Fibroblast of lung (primary cell): ENCODE measurements at regions not wholly inside any gene's neighbourhood (a gene's known extent, or its start where the extent isn't known, plus 50 kb on each side); places are given as distances from the start of the nearest gene placed in this dataset.

Experiments
- DNase-seq, 2 donors: peaks; one replicate each; pipeline versions ENCODE4 v3.0.0 to v3.0.0-alpha.2; 2010; ENCODE audit warnings: low read depth in 2 of 2
- H2AFZ ChIP-seq: 2 replicates; pipeline ENCODE4 v1.5.1; 2012; ENCODE audit warnings: low read length, control low read depth, inconsistent platforms
- H3K27ac ChIP-seq: 2 replicates; pipeline ENCODE4 v1.5.1; 2011; ENCODE audit warnings: low read length, control low read depth; ENCODE audit not compliant: insufficient read depth
- H3K27me3 ChIP-seq: 2 replicates; pipeline ENCODE4 v1.5.1; 2011; ENCODE audit warnings: mild to moderate bottlenecking, low read length; ENCODE audit not compliant: control insufficient read depth, insufficient read depth
- H3K36me3 ChIP-seq: 2 replicates; pipeline ENCODE4 v1.5.1; 2011; ENCODE audit warnings: low read length; ENCODE audit not compliant: control insufficient read depth, insufficient read depth
- H3K4me1 ChIP-seq: 2 replicates; pipeline ENCODE4 v1.5.1; 2011; ENCODE audit warnings: low read length; ENCODE audit not compliant: control insufficient read depth, insufficient read depth; ENCODE audit errors: extremely low read depth
- H3K4me2 ChIP-seq: 2 replicates; pipeline ENCODE4 v1.5.1; 2011; ENCODE audit warnings: low read length, control low read depth; ENCODE audit not compliant: insufficient read depth; ENCODE audit errors: extremely low read depth
- H3K4me3 ChIP-seq, 4 experiments: fragments of 200-600 bp in 1 of 4; sonication (generic) in 1 of 4; replicated peaks in 1 of 4; 2 replicates each; pipeline ENCODE4 v1.5.1; 2011 to 2016; ENCODE audit warnings: low read length in 4 of 4, low read depth in 3 of 4, mild to moderate bottlenecking in 3 of 4, control low read depth in 2 of 4, inconsistent platforms in 1 of 4, mixed read lengths in 1 of 4; ENCODE audit not compliant: insufficient read depth in 1 of 4; ENCODE audit errors: control extremely low read depth in 1 of 4
- H3K79me2 ChIP-seq: 2 replicates; pipeline ENCODE4 v1.5.1; 2012; ENCODE audit warnings: mild to moderate bottlenecking, low read length, inconsistent platforms; ENCODE audit not compliant: control insufficient read depth, insufficient read depth
- H3K9ac ChIP-seq: 2 replicates; pipeline ENCODE4 v1.5.1; 2011; ENCODE audit warnings: mild to moderate bottlenecking, low read length, control low read depth; ENCODE audit not compliant: insufficient read depth
- H3K9me3 ChIP-seq: 2 replicates; pipeline ENCODE4 v1.5.1; 2012; ENCODE audit warnings: low read depth, low read length; ENCODE audit not compliant: control insufficient read depth, insufficient read depth
- H4K20me1 ChIP-seq: 2 replicates; pipeline ENCODE4 v1.5.1; 2011; ENCODE audit warnings: low read length; ENCODE audit not compliant: control insufficient read depth, insufficient read depth; ENCODE audit errors: extremely low read depth
- CTCF ChIP-seq, 2 donors: IDR thresholded peaks in 1 of 2; conservative IDR thresholded peaks in 1 of 2; 1 replicate in 1 of 2; 2 replicates in 1 of 2; pipeline ENCODE4 v1.5.1; 2011 to 2012; ENCODE audit warnings: low read length in 2 of 2, control low read depth in 1 of 2, inconsistent platforms in 1 of 2, low read depth in 1 of 2, mild to moderate bottlenecking in 1 of 2
- EZH2 ChIP-seq: IDR thresholded peaks from 2 replicates; pipeline ENCODE4 v1.5.1; 2012; ENCODE audit warnings: low read length, control low read depth, mild to moderate bottlenecking; ENCODE audit errors: missing control alignments

GRCh38 chr3:126267169-126267975 is 87.0 kb upstream of the ALDH1L1 start:
- Histone ChIP-seq H3K9ac (peak overlapping the region; percentile 69), H3K36me3 (no peaks in the 10 kb centered on the region), H2AFZ (peak overlapping the region; percentile 55), H4K20me1 (no peaks in the 10 kb centered on the region), H3K27ac (peak overlapping the region; percentile 78), H3K4me3 (peak overlapping the region in 3 of 4 experiments; percentile 26 to 50 (median 29)), H3K4me1 (peaks cover 14% of the 10 kb centered on the region), H3K9me3 (no peaks in the 10 kb centered on the region), H3K27me3 (no peaks in the 10 kb centered on the region), H3K4me2 (peak overlapping the region; percentile 59), H3K79me2 (no peaks in the 10 kb centered on the region)
- TF ChIP-seq CTCF (conservative IDR thresholded peaks at IDR 0.05 in 1 of 2, IDR thresholded peaks at IDR 0.05 in 1 of 2; ENCODE audit: low read depth in 1 of 2, low read length in 2 of 2) (peak in 1 of 2 donors; percentile 14), EZH2 (no peak)
- DNase-seq: peak; percentile 91 to 93

GRCh38 chr3:126266850-126267168 is 86.4 kb upstream of the ALDH1L1 start:
- H3K27ac ChIP-seq: peak overlapping the region; percentile 78
- peak overlapping the region in 1 of 4 experiments; percentile 50 for H3K4me3 ChIP-seq

DNA sequence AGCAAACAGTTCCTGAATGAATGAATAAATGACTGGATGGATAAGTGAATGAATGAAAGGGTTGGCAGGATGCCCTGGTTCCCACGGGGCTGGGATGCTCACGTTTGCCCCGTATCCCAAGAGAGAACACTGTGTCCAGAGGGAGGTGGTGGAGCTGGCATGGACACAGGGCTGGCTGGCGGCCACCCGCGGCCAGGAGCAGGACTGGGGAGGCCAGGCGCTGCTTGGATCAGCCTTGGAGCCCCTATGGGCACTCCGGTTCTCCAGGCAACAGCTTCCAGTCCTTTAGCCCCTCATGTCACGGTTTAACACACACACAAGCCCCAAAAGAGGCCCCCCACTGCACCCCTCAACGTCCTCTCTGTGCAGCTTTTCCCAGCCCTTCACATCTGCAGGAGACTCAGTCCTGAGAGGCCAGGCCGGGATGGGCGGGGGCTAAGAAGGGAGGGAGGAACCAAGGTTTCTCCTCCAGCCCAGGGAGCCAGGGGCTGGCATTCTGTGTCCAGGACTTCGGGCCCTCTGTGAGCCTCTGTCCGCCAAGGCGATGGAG is 86.0 kb upstream of the ALDH1L1 start:
- TF ChIP-seq CTCF (conservative IDR thresholded peaks at IDR 0.05 in 1 of 2, IDR thresholded peaks at IDR 0.05 in 1 of 2; ENCODE audit: low read depth in 1 of 2, low read length in 2 of 2) (no peak), EZH2 (no peak)
- H3K27ac ChIP-seq: peak overlapping the region; percentile 78
- H3K9ac ChIP-seq: no peak overlapping the region
- no peak overlapping the region for H3K4me3 ChIP-seq
- peaks cover 14% of the 10 kb centered on the region for H3K4me1 ChIP-seq
- no peaks in the 10 kb centered on the region for H3K36me3 ChIP-seq
- no peaks in the 10 kb centered on the region for H4K20me1 ChIP-seq
- DNase-seq: peak in 1 of 2 donors; percentile 68
- H3K27me3 ChIP-seq: no peaks in the 10 kb centered on the region
- H3K79me2 ChIP-seq: no peaks in the 10 kb centered on the region
- no peak overlapping the region for H3K4me2 ChIP-seq
- no peak overlapping the region for H2AFZ ChIP-seq
- no peaks in the 10 kb centered on the region for H3K9me3 ChIP-seq

More at GRCh38 chr3:126266850-126267168, 86.4 kb upstream of the ALDH1L1 start:
- H3K79me2 ChIP-seq: no peaks in the 10 kb centered on the region
- H3K27me3 ChIP-seq: no peaks in the 10 kb centered on the region
- peak overlapping the region; percentile 52 for H3K9ac ChIP-seq
- peaks cover 14% of the 10 kb centered on the region for H3K4me1 ChIP-seq
- no peak overlapping the region for H3K4me2 ChIP-seq
- peak overlapping the region; percentile 55 for H2AFZ ChIP-seq
- H3K9me3 ChIP-seq: no peaks in the 10 kb centered on the region
- DNase-seq: peak in 1 of 2 donors; percentile 20
- TF ChIP-seq EZH2: no peak
- no peaks in the 10 kb centered on the region for H3K36me3 ChIP-seq
- H4K20me1 ChIP-seq: no peaks in the 10 kb centered on the region
